ENCODE measurements at regions not wholly inside any gene's neighbourhood (a gene's known extent, or its start where the extent isn't known, plus 50 kb on each side); places are given as distances from the start of the nearest gene placed in this dataset.

- Histone ChIP-seq H3K27me3 (ENCODE audit: control insufficient read depth in 1 of 2, insufficient read depth in 2 of 2, low read length in 1 of 2) (no peaks in the 10 kb centered on the region), H3K36me3 (ENCODE audit: control insufficient read depth in 1 of 2, insufficient read depth in 2 of 2, low read length in 1 of 2) (no peaks in the 10 kb centered on the region), H3K9me3 (ENCODE audit: control insufficient read depth, low read length) (no peaks in the 10 kb centered on the region), H3K27ac (ENCODE audit: low read depth in 1 of 2, low read length in 2 of 2) (no peak overlapping the region), H3K4me1 (ENCODE audit: control insufficient read depth in 1 of 2, insufficient read depth in 2 of 2, low read length in 2 of 2) (no peaks in the 10 kb centered on the region), H3K4me3 (ENCODE audit: low read length in 2 of 2) (no peak overlapping the region)
- ATAC-seq (ENCODE audit: low FRiP score) (no peak), DNase-seq (no peak)
- intact Hi-C loops (cut with DNase I): no loop called here
- 93 to 94% methylated on average over 1 of the region's 1 CpG for WGBS, 2 donors
Measured at GRCh38 chr1:38743184-38743583, 116.4 kb downstream of the RRAGC start.

DNA sequence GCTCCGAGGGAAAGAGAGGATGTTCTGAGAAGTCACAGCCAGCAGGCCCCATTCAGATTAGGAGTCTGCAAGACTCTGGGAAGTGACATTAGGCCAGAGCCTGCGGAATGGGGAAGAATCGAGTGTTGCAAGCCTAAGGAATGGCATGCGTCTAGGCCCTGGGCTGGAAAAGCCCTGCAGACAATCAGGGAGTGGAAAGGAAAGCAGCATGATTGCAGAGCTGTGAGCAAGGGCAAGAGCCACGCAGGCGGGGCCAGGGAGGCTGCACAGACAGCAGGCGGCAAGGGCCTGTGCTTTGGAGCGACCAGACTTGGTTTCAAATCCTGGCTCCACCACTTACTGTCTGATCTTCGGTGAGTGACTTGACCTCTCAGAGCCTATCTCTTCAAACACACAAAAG is 118.2 kb downstream of the RRAGC start:
- Histone ChIP-seq H3K4me3 (ENCODE audit: low read length in 2 of 2) (no peak overlapping the region), H3K4me1 (ENCODE audit: control insufficient read depth in 1 of 2, insufficient read depth in 2 of 2, low read length in 2 of 2) (no peaks in the 10 kb centered on the region), H3K9me3 (ENCODE audit: control insufficient read depth, low read length) (no peaks in the 10 kb centered on the region), H3K27me3 (ENCODE audit: control insufficient read depth in 1 of 2, insufficient read depth in 2 of 2, low read length in 1 of 2) (no peaks in the 10 kb centered on the region), H3K36me3 (ENCODE audit: control insufficient read depth in 1 of 2, insufficient read depth in 2 of 2, low read length in 1 of 2) (no peaks in the 10 kb centered on the region), H3K27ac (ENCODE audit: low read depth in 1 of 2, low read length in 2 of 2) (no peak overlapping the region)
- no peak for ATAC-seq (ENCODE audit: low FRiP score)
- 83% methylated on average over 9 of the region's 9 CpGs for WGBS, 2 donors
- intact Hi-C loops (cut with DNase I): no loop called here
- DNase-seq: no peak

GRCh38 chr1:38740487-38740886 is 119.1 kb downstream of the RRAGC start:
- Histone ChIP-seq H3K27ac (ENCODE audit: low read depth in 1 of 2, low read length in 2 of 2) (no peak overlapping the region), H3K4me3 (ENCODE audit: low read length in 2 of 2) (no peak overlapping the region), H3K36me3 (ENCODE audit: control insufficient read depth in 1 of 2, insufficient read depth in 2 of 2, low read length in 1 of 2) (no peaks in the 10 kb centered on the region), H3K27me3 (ENCODE audit: control insufficient read depth in 1 of 2, insufficient read depth in 2 of 2, low read length in 1 of 2) (peaks cover 0 to 2% of the 10 kb centered on the region in 2 donors), H3K4me1 (ENCODE audit: control insufficient read depth in 1 of 2, insufficient read depth in 2 of 2, low read length in 2 of 2) (no peaks in the 10 kb centered on the region), H3K9me3 (ENCODE audit: control insufficient read depth, low read length) (no peaks in the 10 kb centered on the region)
- intact Hi-C loops (cut with DNase I): no loop called here
- DNase-seq: no peak
- ATAC-seq (ENCODE audit: low FRiP score): no peak
- 33 to 36% methylated on average over 6 of the region's 6 CpGs for WGBS, 2 donors

- WGBS, 2 donors: 75% methylated on average over 6 of the region's 6 CpGs
- ATAC-seq (ENCODE audit: low FRiP score) (no peak), DNase-seq (no peak)
Measured at GRCh38 chr1:38738207-38738606, 121.4 kb downstream of the RRAGC start.

GRCh38 chr1:38736399-38736798 is 123.2 kb downstream of the RRAGC start:
- whole genome bisulfite sequencing, 2 donors: 95 to 100% methylated on average over 1 of the region's 1 CpG
- DNase-seq: no peak
- ATAC-seq (ENCODE audit: low FRiP score): no peak

More at GRCh38 chr1:38738207-38738606, 121.4 kb downstream of the RRAGC start:
- no peaks in the 10 kb centered on the region for H3K9me3 ChIP-seq (ENCODE audit: control insufficient read depth, low read length)
- no peaks in the 10 kb centered on the region for H3K4me1 ChIP-seq (ENCODE audit: control insufficient read depth in 1 of 2, insufficient read depth in 2 of 2, low read length in 2 of 2)
- intact Hi-C loops (cut with DNase I): no loop called here
- H3K36me3 ChIP-seq (ENCODE audit: control insufficient read depth in 1 of 2, insufficient read depth in 2 of 2, low read length in 1 of 2): no peaks in the 10 kb centered on the region
- H3K27ac ChIP-seq (ENCODE audit: low read depth in 1 of 2, low read length in 2 of 2): no peak overlapping the region
- H3K4me3 ChIP-seq (ENCODE audit: low read length in 2 of 2): no peak overlapping the region
- H3K27me3 ChIP-seq (ENCODE audit: control insufficient read depth in 1 of 2, insufficient read depth in 2 of 2, low read length in 1 of 2): peaks cover 0 to 5% of the 10 kb centered on the region in 2 donors

DNA sequence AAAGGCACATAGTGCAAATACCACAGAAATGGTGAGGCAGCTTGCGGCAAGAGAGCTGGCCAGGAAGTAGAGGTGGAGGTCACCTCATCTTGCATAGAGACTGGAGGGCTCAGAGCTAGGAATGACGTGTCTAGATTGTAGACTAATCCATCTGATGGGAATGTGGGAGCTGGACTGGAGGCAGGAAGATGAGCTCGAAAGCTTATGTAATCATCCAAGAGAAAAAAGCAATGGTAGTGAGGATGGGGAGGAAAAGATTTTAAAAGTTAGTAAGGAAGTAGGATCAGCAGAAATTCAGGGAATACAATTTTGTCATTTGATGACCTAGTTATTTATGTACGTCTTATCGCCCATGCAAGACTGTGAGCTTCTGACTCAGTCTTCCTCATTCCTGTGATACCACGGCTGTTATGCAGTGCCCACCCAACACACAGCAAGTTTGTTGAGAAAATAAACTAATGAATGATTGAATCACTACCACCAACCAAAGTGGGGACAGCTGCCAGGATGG is 123.9 kb downstream of the RRAGC start:
- Histone ChIP-seq H3K36me3 (ENCODE audit: control insufficient read depth in 1 of 2, insufficient read depth in 2 of 2, low read length in 1 of 2) (no peaks in the 10 kb centered on the region), H3K4me3 (ENCODE audit: low read length in 2 of 2) (no peak overlapping the region), H3K9me3 (ENCODE audit: control insufficient read depth, low read length) (no peaks in the 10 kb centered on the region), H3K27me3 (ENCODE audit: control insufficient read depth in 1 of 2, insufficient read depth in 2 of 2, low read length in 1 of 2) (peaks cover 0 to 6% of the 10 kb centered on the region in 2 donors), H3K27ac (ENCODE audit: low read depth in 1 of 2, low read length in 2 of 2) (no peak overlapping the region), H3K4me1 (ENCODE audit: control insufficient read depth in 1 of 2, insufficient read depth in 2 of 2, low read length in 2 of 2) (no peaks in the 10 kb centered on the region)
- 79 to 81% methylated on average over 6 of the region's 6 CpGs for WGBS, 2 donors
- intact Hi-C loops (cut with DNase I): no loop called here
- DNase-seq (no peak), ATAC-seq (ENCODE audit: low FRiP score) (no peak)

More at GRCh38 chr1:38736399-38736798, 123.2 kb downstream of the RRAGC start:
- no peaks in the 10 kb centered on the region for H3K9me3 ChIP-seq (ENCODE audit: control insufficient read depth, low read length)
- no peaks in the 10 kb centered on the region for H3K4me1 ChIP-seq (ENCODE audit: control insufficient read depth in 1 of 2, insufficient read depth in 2 of 2, low read length in 2 of 2)
- no peak overlapping the region for H3K27ac ChIP-seq (ENCODE audit: low read depth in 1 of 2, low read length in 2 of 2)
- no peak overlapping the region for H3K4me3 ChIP-seq (ENCODE audit: low read length in 2 of 2)
- intact Hi-C loops (cut with DNase I): no loop called here
- H3K27me3 ChIP-seq (ENCODE audit: control insufficient read depth in 1 of 2, insufficient read depth in 2 of 2, low read length in 1 of 2): peaks cover 0 to 6% of the 10 kb centered on the region in 2 donors
- H3K36me3 ChIP-seq (ENCODE audit: control insufficient read depth in 1 of 2, insufficient read depth in 2 of 2, low read length in 1 of 2): no peaks in the 10 kb centered on the region

DNA sequence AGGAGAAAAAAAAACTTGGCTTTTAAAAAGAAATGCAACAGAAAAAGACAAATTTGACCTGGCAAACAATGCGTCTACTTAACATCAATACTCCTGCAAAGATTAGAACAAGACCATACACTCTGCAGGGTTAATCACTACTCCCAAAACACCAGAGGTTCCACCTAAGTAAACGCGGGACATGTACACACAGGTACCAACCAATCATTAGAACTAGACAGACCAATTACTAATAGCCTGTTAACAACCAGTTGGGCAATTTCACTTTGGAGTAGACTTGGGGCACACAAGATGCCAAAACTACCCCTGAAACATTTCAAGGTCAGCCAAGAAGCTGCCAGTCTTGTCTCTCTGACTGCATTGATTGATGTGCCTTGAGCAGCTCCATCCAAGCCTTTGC is 125.8 kb downstream of the RRAGC start:
- Histone ChIP-seq H3K27me3 (ENCODE audit: control insufficient read depth in 1 of 2, insufficient read depth in 2 of 2, low read length in 1 of 2) (peaks cover 0 to 6% of the 10 kb centered on the region in 2 donors), H3K4me3 (ENCODE audit: low read length in 2 of 2) (no peak overlapping the region), H3K4me1 (ENCODE audit: control insufficient read depth in 1 of 2, insufficient read depth in 2 of 2, low read length in 2 of 2) (no peaks in the 10 kb centered on the region), H3K9me3 (ENCODE audit: control insufficient read depth, low read length) (no peaks in the 10 kb centered on the region), H3K27ac (ENCODE audit: low read depth in 1 of 2, low read length in 2 of 2) (no peak overlapping the region), H3K36me3 (ENCODE audit: control insufficient read depth in 1 of 2, insufficient read depth in 2 of 2, low read length in 1 of 2) (no peaks in the 10 kb centered on the region)
- intact Hi-C loops (cut with DNase I): no loop called here
- no peak for ATAC-seq (ENCODE audit: low FRiP score)
- no peak for DNase-seq
- 38 to 59% methylated on average over 3 of the region's 3 CpGs for WGBS, 2 donors

DNA sequence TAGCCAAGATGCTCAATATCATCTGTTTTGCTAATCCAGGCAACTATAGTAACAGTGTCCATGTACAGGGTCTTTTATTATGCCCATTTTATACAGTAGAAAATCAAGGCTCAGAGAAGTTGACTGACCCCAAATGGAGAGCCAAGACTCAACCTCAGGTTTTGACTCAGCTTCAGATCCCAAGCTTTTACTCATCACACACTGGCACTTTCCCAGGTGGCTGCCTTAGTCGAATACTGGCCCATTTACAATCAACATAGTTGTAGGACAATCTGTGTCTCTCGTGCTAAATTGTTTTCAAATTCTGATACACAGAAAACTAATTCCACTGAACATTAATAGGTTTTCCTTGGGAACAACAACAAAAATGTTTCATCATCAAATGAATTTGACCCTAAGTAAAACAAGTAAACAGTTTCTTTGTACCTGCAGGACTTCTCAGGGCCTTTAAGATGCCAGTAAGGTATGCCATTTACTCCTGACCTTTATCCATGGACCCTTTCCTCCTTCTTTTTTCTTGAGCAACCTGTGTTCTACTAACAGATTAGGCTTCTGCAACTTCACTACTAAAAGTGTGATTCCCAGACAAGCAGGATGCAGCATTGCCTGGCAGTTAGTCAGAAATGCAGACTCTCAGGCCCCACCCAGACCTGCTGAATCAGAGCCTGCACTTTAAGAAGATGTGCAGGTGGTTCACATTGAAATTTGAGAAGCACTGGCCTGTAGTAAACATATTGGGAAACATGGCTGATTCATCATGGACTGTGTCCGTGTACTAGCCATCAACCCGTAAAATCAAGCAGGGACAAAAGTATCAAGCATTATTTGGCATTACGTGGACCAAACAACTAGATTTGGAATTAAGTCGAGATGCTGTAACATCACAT is 128.8 kb downstream of the RRAGC start:
- Histone ChIP-seq H3K9me3 (ENCODE audit: control insufficient read depth, low read length) (no peaks in the 10 kb centered on the region), H3K27ac (ENCODE audit: low read depth in 1 of 2, low read length in 2 of 2) (no peak overlapping the region), H3K4me1 (ENCODE audit: control insufficient read depth in 1 of 2, insufficient read depth in 2 of 2, low read length in 2 of 2) (no peaks in the 10 kb centered on the region), H3K4me3 (ENCODE audit: low read length in 2 of 2) (no peak overlapping the region), H3K36me3 (ENCODE audit: control insufficient read depth in 1 of 2, insufficient read depth in 2 of 2, low read length in 1 of 2) (no peaks in the 10 kb centered on the region), H3K27me3 (ENCODE audit: control insufficient read depth in 1 of 2, insufficient read depth in 2 of 2, low read length in 1 of 2) (peaks cover 0 to 6% of the 10 kb centered on the region in 2 donors)
- intact Hi-C loops (cut with DNase I): no loop called here
- no peak for DNase-seq
- WGBS, 2 donors: 85% methylated on average over 6 of the region's 6 CpGs
- ATAC-seq (ENCODE audit: low FRiP score): no peak

DNA sequence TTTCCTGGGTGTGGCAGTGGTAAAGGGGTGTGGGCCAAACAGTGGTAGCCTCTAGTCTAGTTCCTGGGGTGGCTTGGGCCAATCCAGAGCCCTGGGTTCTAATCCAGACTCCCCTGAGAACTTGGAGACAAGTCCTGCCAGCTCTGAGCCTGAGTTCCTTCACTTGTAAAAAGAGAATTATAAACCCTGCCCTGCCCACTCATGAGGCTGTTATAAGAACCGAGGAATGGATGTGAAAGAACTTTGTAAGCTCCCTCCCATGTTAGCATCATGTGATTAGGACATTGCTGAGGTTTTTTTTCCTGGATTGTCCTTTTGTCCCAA is 131.0 kb downstream of the RRAGC start:
- no peaks in the 10 kb centered on the region for H3K36me3 ChIP-seq (ENCODE audit: control insufficient read depth in 1 of 2, insufficient read depth in 2 of 2, low read length in 1 of 2)
- intact Hi-C loops (cut with DNase I): no loop called here
- ATAC-seq (ENCODE audit: low FRiP score) (no peak), DNase-seq (no peak)
- H3K9me3 ChIP-seq (ENCODE audit: control insufficient read depth, low read length): no peaks in the 10 kb centered on the region
- no peak overlapping the region for H3K4me3 ChIP-seq (ENCODE audit: low read length in 2 of 2)
- H3K4me1 ChIP-seq (ENCODE audit: control insufficient read depth in 1 of 2, insufficient read depth in 2 of 2, low read length in 2 of 2): no peaks in the 10 kb centered on the region
- 0 to 3% methylated on average over 1 of the region's 1 CpG for WGBS, 2 donors
- H3K27me3 ChIP-seq (ENCODE audit: control insufficient read depth in 1 of 2, insufficient read depth in 2 of 2, low read length in 1 of 2): peaks cover 0 to 2% of the 10 kb centered on the region in 2 donors
- H3K27ac ChIP-seq (ENCODE audit: low read depth in 1 of 2, low read length in 2 of 2): no peak overlapping the region

Measured in aorta (tissue), 5 donors.